ENCODE measurements at regions not wholly inside any gene's neighbourhood (a gene's known extent, or its start where the extent isn't known, plus 50 kb on each side); places are given as distances from the start of the nearest gene placed in this dataset.
A peak's percentile ranks its signal among the peaks of the same experiment; 100 is the strongest.

- Histone ChIP-seq H3K27me3 (ENCODE audit: control insufficient read depth, insufficient read depth, low read length) (no peaks in the 10 kb centered on the region), H3K4me1 (ENCODE audit: control insufficient read depth in 2 of 3, insufficient read depth in 2 of 3, low read depth in 1 of 3, low read length in 3 of 3) (no peaks in the 10 kb centered on the region), H3K27ac (ENCODE audit: low read depth in 2 of 2, low read length in 2 of 2) (no peak overlapping the region), H3K4me3 (ENCODE audit: low read length in 3 of 3) (no peak overlapping the region), H3K36me3 (ENCODE audit: control insufficient read depth in 2 of 3, insufficient read depth in 3 of 3, low read length in 3 of 3) (no peaks in the 10 kb centered on the region), H3K9ac (ENCODE audit: low read length in 3 of 3) (no peak overlapping the region), H3K9me3 (ENCODE audit: control insufficient read depth in 2 of 3, insufficient read depth in 1 of 3, low read length in 3 of 3) (no peaks in the 10 kb centered on the region)
- intact Hi-C loops (cut with DNase I): no loop called here
- no peak for FAIRE-seq
- DNase-seq: no peak
- no peak for TF ChIP-seq CTCF (IDR thresholded peaks at IDR 0.05; ENCODE audit: borderline replicate concordance, extremely low read depth, insufficient read depth)
These were observed 396.2 kb upstream of the NAALADL2 start for GRCh38 chr3:174462916-174463315.

GRCh38 chr3:174465177-174465576 is 394.0 kb upstream of the NAALADL2 start:
- H3K36me3 ChIP-seq (ENCODE audit: control insufficient read depth in 2 of 3, insufficient read depth in 3 of 3, low read length in 3 of 3): no peaks in the 10 kb centered on the region
- FAIRE-seq: no peak
- H3K27me3 ChIP-seq (ENCODE audit: control insufficient read depth, insufficient read depth, low read length): no peaks in the 10 kb centered on the region
- H3K27ac ChIP-seq (ENCODE audit: low read depth in 2 of 2, low read length in 2 of 2): no peak overlapping the region
- no peak for TF ChIP-seq CTCF (IDR thresholded peaks at IDR 0.05; ENCODE audit: borderline replicate concordance, extremely low read depth, insufficient read depth)
- intact Hi-C loops (cut with DNase I): no loop called here
- DNase-seq: no peak
- H3K9me3 ChIP-seq (ENCODE audit: control insufficient read depth in 2 of 3, insufficient read depth in 1 of 3, low read length in 3 of 3): no peaks in the 10 kb centered on the region
- no peaks in the 10 kb centered on the region for H3K4me1 ChIP-seq (ENCODE audit: control insufficient read depth in 2 of 3, insufficient read depth in 2 of 3, low read depth in 1 of 3, low read length in 3 of 3)
- H3K9ac ChIP-seq (ENCODE audit: low read length in 3 of 3): no peak overlapping the region
- no peak overlapping the region for H3K4me3 ChIP-seq (ENCODE audit: low read length in 3 of 3)

- Histone ChIP-seq H3K4me3 (ENCODE audit: low read length in 3 of 3) (no peak overlapping the region), H3K4me1 (ENCODE audit: control insufficient read depth in 2 of 3, insufficient read depth in 2 of 3, low read depth in 1 of 3, low read length in 3 of 3) (no peaks in the 10 kb centered on the region), H3K36me3 (ENCODE audit: control insufficient read depth in 2 of 3, insufficient read depth in 3 of 3, low read length in 3 of 3) (no peaks in the 10 kb centered on the region), H3K27ac (ENCODE audit: low read depth in 2 of 2, low read length in 2 of 2) (no peak overlapping the region), H3K27me3 (ENCODE audit: control insufficient read depth, insufficient read depth, low read length) (no peaks in the 10 kb centered on the region), H3K9me3 (ENCODE audit: control insufficient read depth in 2 of 3, insufficient read depth in 1 of 3, low read length in 3 of 3) (no peaks in the 10 kb centered on the region), H3K9ac (ENCODE audit: low read length in 3 of 3) (no peak overlapping the region)
- intact Hi-C loops (cut with DNase I): no loop called here
- TF ChIP-seq CTCF (IDR thresholded peaks at IDR 0.05; ENCODE audit: borderline replicate concordance, extremely low read depth, insufficient read depth): no peak
- FAIRE-seq (no peak), DNase-seq (no peak)
These were observed 392.6 kb upstream of the NAALADL2 start for GRCh38 chr3:174466471-174467054.

GRCh38 chr3:174477491-174477890 is 381.6 kb upstream of the NAALADL2 start:
- intact Hi-C loops (cut with DNase I): no loop called here
- no peak overlapping the region for H3K4me3 ChIP-seq (ENCODE audit: low read length in 3 of 3)
- no peaks in the 10 kb centered on the region for H3K4me1 ChIP-seq (ENCODE audit: control insufficient read depth in 2 of 3, insufficient read depth in 2 of 3, low read depth in 1 of 3, low read length in 3 of 3)
- no peak overlapping the region for H3K27ac ChIP-seq (ENCODE audit: low read depth in 2 of 2, low read length in 2 of 2)
- no peaks in the 10 kb centered on the region for H3K36me3 ChIP-seq (ENCODE audit: control insufficient read depth in 2 of 3, insufficient read depth in 3 of 3, low read length in 3 of 3)
- H3K27me3 ChIP-seq (ENCODE audit: control insufficient read depth, insufficient read depth, low read length): no peaks in the 10 kb centered on the region
- H3K9ac ChIP-seq (ENCODE audit: low read length in 3 of 3): no peak overlapping the region
- no peaks in the 10 kb centered on the region for H3K9me3 ChIP-seq (ENCODE audit: control insufficient read depth in 2 of 3, insufficient read depth in 1 of 3, low read length in 3 of 3)
- FAIRE-seq (no peak), DNase-seq (peak in 2 of 5 donors; percentile 3 to 13)
- no peak for TF ChIP-seq CTCF (IDR thresholded peaks at IDR 0.05; ENCODE audit: borderline replicate concordance, extremely low read depth, insufficient read depth)

Data from kidney (tissue), 13 donors.